GM18511 (cell line): ENCODE measurements at regions not wholly inside any gene's neighbourhood (a gene's known extent, or its start where the extent isn't known, plus 50 kb on each side); places are given as distances from the start of the nearest gene placed in this dataset.
A peak's percentile ranks its signal among the peaks of the same experiment; 100 is the strongest.
"Not testable (repeated sequence)": the region's sequence is repeated elsewhere in the genome, so short reads cannot be mapped to it uniquely, and the experiment has no call there.

Experiments used
- ATAC-seq: cut with Tn5 transposase; IDR thresholded peaks from one replicate; pipeline ENCODE4 v1.9.1; 2021; ENCODE audit warnings: mild to moderate bottlenecking, moderate library complexity; ENCODE audit not compliant: unreplicated experiment

DNA sequence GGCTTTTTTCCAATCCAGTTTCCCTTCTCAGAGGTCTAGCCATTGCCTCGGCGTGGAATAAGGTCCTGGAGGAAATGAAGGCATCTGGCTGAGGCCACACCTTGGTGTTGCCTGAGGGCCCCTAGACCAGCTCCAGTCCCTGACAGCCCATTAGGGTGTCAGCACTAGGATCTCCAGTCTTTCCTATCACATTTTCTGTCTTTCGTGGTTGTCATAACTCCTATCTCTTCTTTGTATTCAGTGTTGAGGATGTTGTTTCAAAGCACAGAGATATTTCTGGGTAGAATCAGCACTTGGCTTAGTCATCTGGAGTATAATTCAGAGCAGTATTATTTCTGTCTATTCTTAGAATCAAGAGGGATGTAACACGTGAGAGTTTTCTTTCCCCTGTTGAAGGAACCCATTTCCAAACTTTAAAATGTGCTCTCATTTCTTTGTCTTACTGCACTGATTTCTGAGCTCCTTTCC is 844.3 kb downstream of the KCNT2 start:
- ATAC-seq = no peak

DNA sequence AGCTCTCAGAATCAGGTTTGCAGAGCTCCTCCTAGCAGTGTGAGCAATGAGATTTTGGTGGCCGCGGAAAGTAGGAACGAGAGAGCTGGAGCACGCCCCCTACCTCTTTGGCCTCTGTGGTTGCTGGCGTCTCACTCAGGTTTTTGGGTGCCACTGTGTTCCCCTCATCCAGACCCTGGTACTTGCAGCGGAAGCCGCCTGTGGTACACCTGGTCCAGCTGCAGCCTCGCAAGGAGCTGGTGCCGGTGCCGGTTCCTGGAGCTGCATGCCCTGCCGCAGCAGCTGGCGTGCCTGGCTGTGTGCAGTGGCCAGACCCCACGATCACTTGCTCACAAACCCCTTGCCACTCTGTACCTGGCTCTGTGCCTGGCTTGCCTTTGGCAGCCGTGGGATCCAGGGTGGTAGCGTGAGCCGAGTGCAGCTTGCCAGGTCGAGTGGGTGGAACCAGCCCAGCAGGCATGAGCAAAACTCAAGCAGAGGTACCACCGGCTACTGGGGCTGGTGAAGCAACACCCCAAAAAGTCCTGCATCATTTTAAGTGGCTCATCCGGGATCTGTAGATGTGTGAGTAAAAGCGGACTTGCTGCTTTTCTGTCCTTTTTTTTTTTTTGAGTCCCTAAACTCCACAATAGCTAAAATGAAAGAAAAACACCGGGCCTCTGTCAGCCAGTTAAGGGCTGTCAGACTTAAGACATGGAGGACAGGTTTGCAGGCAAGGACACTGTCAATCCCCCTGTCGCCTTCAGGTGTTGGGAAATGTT is 844.9 kb downstream of the KCNT2 start:
- no peak for ATAC-seq

DNA sequence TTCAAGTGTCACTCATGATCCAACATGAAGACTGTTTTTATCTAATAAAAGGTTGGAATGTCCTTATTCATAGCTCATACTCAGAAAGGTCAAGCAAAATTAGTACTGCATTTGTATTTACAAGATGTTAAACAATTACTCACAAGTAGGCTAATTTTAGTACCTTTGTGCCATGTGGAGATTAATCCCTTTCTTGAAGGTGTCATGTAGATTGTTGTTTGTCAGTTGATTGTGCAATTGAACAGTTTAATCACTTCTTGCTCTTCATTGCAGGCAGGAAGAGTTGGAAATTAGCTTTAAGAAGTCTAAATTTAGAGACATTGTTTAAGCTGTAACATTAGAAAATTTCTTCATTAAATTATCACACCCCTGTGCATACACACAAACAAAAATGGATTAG is 847.1 kb downstream of the KCNT2 start:
- no peak for ATAC-seq

DNA sequence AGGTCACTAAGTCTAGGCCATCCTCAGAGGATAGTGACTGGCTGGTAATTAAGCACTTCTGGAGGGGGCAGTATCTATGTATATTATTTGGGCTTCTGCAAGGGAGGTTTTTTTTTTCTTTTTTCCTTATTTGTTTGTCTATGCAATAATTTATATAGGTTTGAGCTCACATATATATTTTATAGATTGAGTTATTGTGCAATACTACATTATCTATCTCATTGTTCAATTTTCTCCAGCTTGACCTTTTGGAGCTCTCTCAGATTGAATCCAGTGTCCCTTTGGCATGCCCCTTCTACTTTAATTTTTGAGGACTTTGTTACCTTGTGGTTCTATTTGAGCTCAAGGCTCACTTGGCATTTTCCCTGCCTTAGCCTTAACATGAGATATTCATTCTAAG is 852.1 kb downstream of the KCNT2 start:
- no peak for ATAC-seq

DNA sequence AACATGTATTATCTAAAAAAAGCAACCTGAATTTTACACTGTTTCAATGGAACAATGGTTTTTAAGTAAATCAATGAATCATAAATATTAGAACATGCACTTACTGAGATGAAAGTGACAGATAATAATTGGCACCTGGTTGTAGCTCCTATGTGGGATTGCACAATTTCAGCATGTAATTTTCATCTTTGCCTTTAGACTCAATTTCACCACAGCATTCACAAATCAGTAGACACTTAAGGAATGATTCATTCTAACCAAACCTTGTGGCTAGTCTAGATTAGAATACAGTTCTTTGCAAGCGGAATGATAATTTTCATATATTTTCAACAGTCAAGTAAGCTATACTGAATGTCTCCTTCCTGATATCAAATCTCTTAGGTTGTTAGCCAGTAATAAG is 853.4 kb downstream of the KCNT2 start:
- ATAC-seq = no peak

DNA sequence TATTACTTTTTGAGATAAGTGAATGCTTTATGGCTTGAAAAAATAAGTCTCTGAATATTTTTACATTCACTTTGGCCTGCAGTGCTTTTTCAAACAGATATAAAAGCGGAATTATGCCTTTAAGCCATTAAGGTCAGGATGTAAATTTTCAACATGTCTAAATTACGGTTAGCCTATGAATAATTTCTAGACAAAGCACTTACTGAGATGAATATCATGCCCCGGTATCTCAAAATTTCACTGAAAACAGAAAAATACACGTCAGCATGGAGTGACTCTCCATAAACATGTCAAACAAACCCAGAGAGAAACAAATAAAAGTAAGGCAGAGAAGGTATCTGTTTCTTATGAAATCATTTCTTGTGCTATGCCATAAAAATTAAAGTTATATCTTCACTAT is 853.9 kb downstream of the KCNT2 start:
- ATAC-seq = no peak

- ATAC-seq = no peak
Measured at GRCh38 chr1:195748969-195749368, 859.3 kb downstream of the KCNT2 start.

GRCh38 chr1:195745189-195746010 is 862.8 kb downstream of the KCNT2 start:
- ATAC-seq = no peak

GRCh38 chr1:195744256-195744655 is 864.0 kb downstream of the KCNT2 start:
- ATAC-seq = no peak

DNA sequence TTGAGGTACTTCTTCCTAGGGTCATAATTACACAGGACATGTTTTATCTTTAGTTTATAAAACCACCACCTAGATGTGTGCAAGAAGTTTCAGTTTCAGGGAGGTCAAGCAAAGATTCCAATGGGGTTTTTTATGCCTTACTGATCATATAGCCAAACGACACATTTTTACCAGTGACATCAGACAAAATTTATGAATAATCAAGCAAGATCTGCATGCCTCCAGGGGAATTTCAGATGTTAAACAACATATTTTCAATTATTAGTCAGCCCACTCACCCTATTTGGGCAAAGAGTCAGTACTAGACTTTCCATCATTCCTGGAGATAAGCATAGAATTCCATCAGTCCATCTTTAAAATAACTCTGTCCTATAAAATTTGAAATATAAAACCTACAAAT is 867.4 kb downstream of the KCNT2 start:
- ATAC-seq = no peak

GRCh38 chr1:195738966-195739650 is 869.1 kb downstream of the KCNT2 start:
- no peak for ATAC-seq

DNA sequence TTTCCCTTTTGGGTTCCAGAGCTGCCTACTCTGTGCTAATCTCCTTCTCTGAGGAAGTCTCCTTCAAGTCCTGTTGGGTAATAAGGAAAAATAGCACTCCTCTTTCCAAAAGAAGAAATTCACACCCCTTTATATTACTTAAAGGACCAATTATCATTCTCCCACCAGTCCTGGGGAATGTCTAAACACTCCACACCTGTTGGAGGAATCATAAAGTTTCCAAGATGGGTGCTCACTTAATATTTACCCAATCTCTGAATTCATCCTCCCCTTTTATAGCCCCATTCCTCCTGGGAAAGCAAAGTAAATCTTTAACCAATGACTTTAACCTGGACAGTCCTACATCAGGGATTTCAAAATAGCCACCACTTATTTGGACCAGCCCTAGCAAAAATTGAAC is 873.1 kb downstream of the KCNT2 start:
- ATAC-seq = no peak

DNA sequence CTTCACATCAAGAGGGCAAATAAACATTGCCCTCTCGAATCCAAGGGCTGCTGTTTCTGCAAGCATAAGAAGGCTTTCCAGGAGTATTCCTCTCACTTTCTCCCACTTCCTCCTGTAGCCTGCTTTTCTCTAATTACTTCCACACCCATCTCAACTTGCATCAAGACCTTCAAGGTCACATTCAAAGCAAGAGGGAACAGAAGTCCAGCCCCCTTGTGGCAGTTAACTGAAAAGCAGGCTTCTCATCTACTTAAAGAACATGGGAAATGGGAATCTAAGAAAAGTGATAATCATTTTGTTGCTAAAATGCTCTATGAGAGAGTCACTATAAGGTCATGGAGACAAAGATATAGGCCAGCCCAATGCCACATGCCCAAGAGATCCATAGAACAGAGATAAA is 874.4 kb downstream of the KCNT2 start:
- ATAC-seq = peak; percentile 70

- no peak for ATAC-seq
Measured at GRCh38 chr1:195733408-195733807, 874.8 kb downstream of the KCNT2 start.

- ATAC-seq = no peak
Measured at GRCh38 chr1:195731385-195731784, 876.9 kb downstream of the KCNT2 start.

DNA sequence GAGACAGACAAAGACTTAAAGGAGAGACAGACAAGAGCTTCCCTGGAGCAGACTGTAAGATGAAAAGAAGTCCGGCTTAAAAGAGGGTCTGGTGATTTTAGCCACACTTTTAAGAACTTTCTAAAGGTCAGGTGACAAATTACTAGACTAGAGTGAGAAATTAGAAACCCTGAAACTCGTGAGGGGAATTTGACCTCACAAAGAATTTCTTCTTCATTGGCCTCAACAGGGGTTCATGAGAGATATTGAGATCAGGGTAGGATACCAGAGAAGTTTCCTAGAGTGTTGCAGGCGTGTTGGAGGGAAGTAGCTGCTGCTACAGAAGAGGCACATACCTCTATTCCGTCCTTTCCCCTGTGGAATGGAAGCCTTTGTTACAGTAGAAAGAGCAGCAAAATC is 884.4 kb downstream of the KCNT2 start:
- no peak for ATAC-seq

DNA sequence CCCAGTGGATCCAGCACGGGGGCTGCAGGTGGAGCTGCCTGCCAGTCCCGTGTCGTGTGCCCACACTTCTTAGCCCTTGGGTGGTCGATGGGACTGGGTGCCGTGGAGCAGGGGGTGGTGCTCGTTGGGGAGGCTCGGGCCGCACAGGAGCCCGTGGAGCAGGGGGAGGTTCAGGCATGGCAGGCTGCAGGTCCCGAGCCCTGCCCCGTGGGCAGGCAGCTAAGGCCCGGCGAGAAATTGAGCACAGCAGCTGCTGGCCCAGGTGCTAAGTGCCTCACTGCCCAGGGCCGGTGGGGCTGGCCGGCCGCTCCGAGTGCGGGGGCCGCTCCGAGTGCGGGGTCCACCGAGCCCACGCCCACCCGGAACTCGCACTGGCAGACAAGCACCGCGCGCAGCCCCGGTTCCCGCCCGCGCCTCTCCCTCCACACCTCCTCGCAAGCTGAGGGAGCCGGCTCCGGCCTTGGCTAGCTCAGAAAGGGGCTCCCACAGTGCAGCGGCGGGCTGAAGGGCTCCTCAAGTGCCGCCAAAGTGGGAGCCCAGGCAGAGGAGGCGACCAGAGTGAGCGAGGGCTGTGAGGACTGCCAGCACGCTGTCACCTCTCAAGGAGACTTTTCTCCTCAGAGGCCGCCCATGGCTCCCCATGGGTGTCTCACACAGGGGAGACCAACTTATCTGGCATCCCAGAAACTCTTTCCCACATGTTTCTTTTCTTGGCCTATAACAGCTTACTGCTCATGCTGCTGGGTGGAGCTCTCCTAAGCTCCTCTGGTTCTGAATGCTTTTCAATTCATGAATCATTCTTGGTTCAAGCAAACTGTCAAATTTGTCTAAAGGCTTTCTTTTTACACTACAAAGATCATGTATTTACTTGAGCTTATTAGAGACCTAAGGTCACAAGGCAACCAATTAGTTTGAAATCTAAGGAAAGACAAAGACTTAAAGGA is 885.1 kb downstream of the KCNT2 start:
- ATAC-seq = not testable (repeated sequence)

GRCh38 chr1:195722146-195722545 is 886.1 kb downstream of the KCNT2 start:
- ATAC-seq = not testable (repeated sequence)

DNA sequence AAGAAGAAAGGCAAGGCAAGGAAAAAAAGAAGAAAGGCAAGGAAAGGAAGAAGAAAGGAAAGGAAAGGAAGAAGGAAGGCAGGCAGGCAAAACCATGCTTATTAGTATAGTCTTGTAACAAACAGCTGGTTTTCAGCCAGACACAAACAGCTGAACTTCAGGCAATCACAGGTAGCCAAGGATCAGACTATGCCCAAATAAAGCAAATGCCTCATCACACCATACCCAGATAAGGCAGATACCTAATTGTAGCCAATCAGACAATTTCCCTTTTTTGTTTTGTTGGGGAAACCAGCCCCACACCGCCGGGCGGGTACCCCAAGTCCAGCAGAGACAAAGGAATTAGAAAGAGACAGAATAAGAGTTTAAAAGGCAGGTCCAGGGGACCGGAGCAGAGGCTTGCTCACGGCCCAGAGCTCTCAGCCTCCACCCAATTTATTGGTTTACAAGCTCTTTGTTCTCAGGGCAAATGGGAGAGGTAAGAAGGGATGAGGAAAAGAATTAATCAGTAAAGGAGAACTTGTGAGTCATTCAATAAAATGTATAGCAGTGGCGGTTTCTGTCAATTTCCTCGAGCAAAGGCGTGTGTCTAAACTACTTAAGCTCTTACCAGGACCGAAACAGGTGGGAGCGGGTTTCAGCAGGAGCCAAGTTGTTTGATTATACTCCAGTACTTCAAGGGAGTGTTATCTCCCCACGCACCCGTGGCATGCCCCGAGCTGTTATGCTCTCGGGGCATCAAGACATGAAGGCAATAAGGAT is 886.8 kb downstream of the KCNT2 start:
- ATAC-seq = no peak

GRCh38 chr1:195717651-195718050 is 890.6 kb downstream of the KCNT2 start:
- peak; percentile 54 for ATAC-seq
